ENCODE measurements at regions not wholly inside any gene's neighbourhood (a gene's known extent, or its start where the extent isn't known, plus 50 kb on each side); places are given as distances from the start of the nearest gene placed in this dataset.

GRCh38 chr14:53430870-53431269 is 277.7 kb upstream of the DDHD1 start:
- no peak for TF ChIP-seq CTCF (IDR thresholded peaks at IDR 0.05)

GRCh38 chr14:53412819-53413675 is 259.9 kb upstream of the DDHD1 start:
- peak; percentile 42; the same call in 1 of the 2 replicates for TF ChIP-seq CTCF (IDR thresholded peaks at IDR 0.05)

GRCh38 chr14:53411125-53411524 is 258.0 kb upstream of the DDHD1 start:
- TF ChIP-seq CTCF (IDR thresholded peaks at IDR 0.05), result no peak

GRCh38 chr14:53409969-53410368 is 256.8 kb upstream of the DDHD1 start:
- no peak for TF ChIP-seq CTCF (IDR thresholded peaks at IDR 0.05)

GRCh38 chr14:53409289-53409688 is 256.2 kb upstream of the DDHD1 start:
- no peak for TF ChIP-seq CTCF (IDR thresholded peaks at IDR 0.05)

GRCh38 chr14:53408175-53408879 is 255.2 kb upstream of the DDHD1 start:
- no peak for TF ChIP-seq CTCF (IDR thresholded peaks at IDR 0.05)

- TF ChIP-seq CTCF (IDR thresholded peaks at IDR 0.05), result no peak
These were observed 253.4 kb upstream of the DDHD1 start for GRCh38 chr14:53406519-53406918.

All from LNCAP (cell line).